H1 (cell line): ENCODE measurements at regions not wholly inside any gene's neighbourhood (a gene's known extent, or its start where the extent isn't known, plus 50 kb on each side); places are given as distances from the start of the nearest gene placed in this dataset.

Experiments used
- CTCF ChIA-PET: fragments of 300-600 bp; sonication (Branson Sonifier 250); formaldehyde crosslinking; loops from one replicate; lab custom pipeline; 2021; ENCODE audit not compliant: partially characterized antibody; lab: Charles Lee
- POLR2A ChIA-PET: fragments of 300-600 bp; sonication (Branson Sonifier 250); formaldehyde crosslinking; loops from one replicate; lab custom pipeline; 2021; ENCODE audit warnings: inconsistent platforms; ENCODE audit not compliant: partially characterized antibody; lab: Charles Lee
- DNase-seq, 2 experiments: peaks; one replicate each; pipeline versions ENCODE4 v3.0.0 to v3.0.0-alpha.2; 2010 to 2022; ENCODE audit warnings: low spot score in 2 of 2, low read depth in 1 of 2, mixed read lengths in 1 of 2
- FAIRE-seq: peaks from 2 replicates; lab custom pipeline; 2011; peaks lifted over from hg19 to GRCh38; lab: Jason Lieb, UNC
- H2AFZ ChIP-seq: 2 replicates; pipeline ENCODE4 v1.8.1; 2012; ENCODE audit warnings: low read length, inconsistent platforms
- H2AK5ac ChIP-seq: 2 replicates; pipeline ENCODE4 v1.6.1; 2013; ENCODE audit warnings: low read depth, low read length
- H2BK120ac ChIP-seq: replicated peaks from 2 replicates; pipeline ENCODE3; 2013; ENCODE audit warnings: low read depth, low read length, inconsistent platforms
- H2BK12ac ChIP-seq: 2 replicates; pipeline ENCODE4 v1.6.1; 2013; ENCODE audit warnings: low read depth, low read length
- H2BK15ac ChIP-seq: 2 replicates; pipeline ENCODE4 v1.6.1; 2013; ENCODE audit warnings: low read length
- H2BK20ac ChIP-seq: 2 replicates; pipeline ENCODE4 v1.6.1; 2013; ENCODE audit warnings: low read length
- H2BK5ac ChIP-seq: 2 replicates; pipeline ENCODE4 v1.6.1; 2013; ENCODE audit warnings: low read depth, low read length
- H3K14ac ChIP-seq: 2 replicates; pipeline ENCODE4 v1.6.1; 2013; ENCODE audit warnings: inconsistent platforms; ENCODE audit not compliant: insufficient read length
- H3K18ac ChIP-seq: 2 replicates; pipeline ENCODE4 v1.6.1; 2013; ENCODE audit warnings: low read length; ENCODE audit errors: extremely low read depth
- H3K23ac ChIP-seq: 2 replicates; pipeline ENCODE4 v1.6.1; 2013; ENCODE audit warnings: inconsistent platforms; ENCODE audit not compliant: insufficient read length
- H3K23me2 ChIP-seq: 2 replicates; pipeline ENCODE4 v1.6.1; 2013; ENCODE audit warnings: low read depth, low read length
- H3K27ac ChIP-seq: 2 replicates; pipeline ENCODE4 v1.6.1; 2011; ENCODE audit warnings: low read depth, low read length, inconsistent platforms
- H3K27me3 ChIP-seq, 4 experiments: replicated peaks in 1 of 4; 1 replicate in 1 of 4; 2 replicates in 3 of 4; pipeline versions ENCODE4 v1.6.1 to v1.8.1; 2011 to 2013; ENCODE audit warnings: low read length in 3 of 4, mild to moderate bottlenecking in 3 of 4, inconsistent platforms in 2 of 4, mixed read lengths in 2 of 4, moderate library complexity in 1 of 4; ENCODE audit not compliant: control insufficient read depth in 3 of 4, insufficient read depth in 3 of 4; ENCODE audit errors: extremely low read depth in 1 of 4
- H3K36me3 ChIP-seq, 4 experiments: 2 replicates each; pipeline versions ENCODE4 v1.6.1 to v1.8.1; 2011 to 2013; ENCODE audit warnings: mild to moderate bottlenecking in 4 of 4, low read length in 3 of 4, moderate library complexity in 2 of 4, control low read depth in 1 of 4, inconsistent platforms in 1 of 4; ENCODE audit not compliant: insufficient read depth in 4 of 4, control insufficient read depth in 2 of 4
- H3K4ac ChIP-seq: replicated peaks from 2 replicates; pipeline ENCODE3; 2013; ENCODE audit warnings: low read length, low read depth, mixed read lengths, inconsistent platforms; ENCODE audit not compliant: insufficient read length
- H3K4me1 ChIP-seq, 4 experiments: replicated peaks in 1 of 4; 1 replicate in 1 of 4; 2 replicates in 3 of 4; pipeline versions ENCODE4 v1.6.1 to v1.8.1; 2011 to 2013; ENCODE audit warnings: low read length in 3 of 4, inconsistent platforms in 2 of 4, mixed read lengths in 1 of 4; ENCODE audit not compliant: insufficient read depth in 4 of 4, control insufficient read depth in 3 of 4
- H3K4me2 ChIP-seq, 2 experiments: 2 replicates each; pipeline versions ENCODE4 v1.6.1 to v1.8.1; 2011 to 2013; ENCODE audit warnings: low read depth in 2 of 2, low read length in 2 of 2, control low read depth in 1 of 2, inconsistent platforms in 1 of 2, mild to moderate bottlenecking in 1 of 2; ENCODE audit not compliant: insufficient read depth in 1 of 2
- H3K4me3 ChIP-seq, 4 experiments: fragments of 200-600, 300-600 bp in 1 of 4; sonication (generic), shearing (Covaris generic), sonication (Bioruptor Twin) in 1 of 4; 2 replicates each; pipeline versions ENCODE4 v1.5.1 to v1.8.1; 2011 to 2016; ENCODE audit warnings: low read length in 4 of 4, low read depth in 3 of 4, control low read depth in 2 of 4, inconsistent platforms in 2 of 4, mild to moderate bottlenecking in 2 of 4, mixed read lengths in 1 of 4, moderate library complexity in 1 of 4; ENCODE audit not compliant: insufficient read depth in 2 of 4; ENCODE audit errors: extremely low read depth in 1 of 4
- H3K56ac ChIP-seq: replicated peaks from 2 replicates; pipeline ENCODE3; 2013; ENCODE audit warnings: low read depth, mild to moderate bottlenecking, mixed read lengths, low read length, inconsistent platforms; ENCODE audit not compliant: insufficient read length
- H3K79me1 ChIP-seq: 2 replicates; pipeline ENCODE4 v1.6.1; 2013; ENCODE audit warnings: low read depth, low read length, control low read depth
- H3K79me2 ChIP-seq, 2 experiments: 2 replicates each; pipeline versions ENCODE4 v1.6.1 to v1.8.1; 2012 to 2013; ENCODE audit warnings: low read length in 2 of 2, mild to moderate bottlenecking in 2 of 2, inconsistent platforms in 1 of 2; ENCODE audit not compliant: insufficient read depth in 2 of 2, control insufficient read depth in 1 of 2
- H3K9ac ChIP-seq, 4 experiments: replicated peaks in 1 of 4; 1 replicate in 1 of 4; 2 replicates in 3 of 4; pipeline versions ENCODE4 v1.6.1 to v1.8.1; 2011 to 2013; ENCODE audit warnings: low read depth in 3 of 4, low read length in 3 of 4, control low read depth in 2 of 4, mild to moderate bottlenecking in 2 of 4, moderate library complexity in 2 of 4, inconsistent platforms in 1 of 4; ENCODE audit errors: extremely low read depth in 1 of 4
- H3K9me3 ChIP-seq, 2 experiments: 2 replicates each; pipeline versions ENCODE4 v1.6.1 to v1.8.1; 2012 to 2013; ENCODE audit warnings: mild to moderate bottlenecking in 2 of 2, moderate library complexity in 2 of 2, control low read depth in 1 of 2, inconsistent platforms in 1 of 2, low read depth in 1 of 2, low read length in 1 of 2, mixed read lengths in 1 of 2; ENCODE audit not compliant: insufficient read depth in 2 of 2
- H4K20me1 ChIP-seq, 2 experiments: replicated peaks in 1 of 2; 2 replicates each; pipeline versions ENCODE3 to v1.8.1; 2011 to 2013; ENCODE audit warnings: inconsistent platforms in 2 of 2, low read length in 2 of 2, mild to moderate bottlenecking in 1 of 2; ENCODE audit not compliant: insufficient read depth in 2 of 2, control insufficient read depth in 1 of 2
- H4K5ac ChIP-seq: 2 replicates; pipeline ENCODE4 v1.6.1; 2013; ENCODE audit warnings: low read length, low read depth, mixed read lengths, inconsistent platforms; ENCODE audit not compliant: insufficient read length
- H4K8ac ChIP-seq: 2 replicates; pipeline ENCODE4 v1.8.0; 2013; ENCODE audit warnings: mild to moderate bottlenecking, moderate library complexity, low read length, inconsistent platforms; ENCODE audit not compliant: insufficient read depth; ENCODE audit errors: extremely low read depth
- H4K91ac ChIP-seq: replicated peaks from 2 replicates; pipeline ENCODE3; 2013; ENCODE audit warnings: low read length, mixed read lengths, inconsistent platforms; ENCODE audit not compliant: insufficient read length
- BACH1 ChIP-seq: IDR thresholded peaks from 2 replicates; pipeline ENCODE4 v1.6.1; 2012; ENCODE audit warnings: low read length, improper control_type of control experiment
- KDM4A ChIP-seq: IDR thresholded peaks from one replicate; pipeline ENCODE4 v1.7.1; 2012; ENCODE audit warnings: low read depth, mild to moderate bottlenecking, moderate library complexity, low read length, inconsistent platforms; ENCODE audit not compliant: severe bottlenecking
- KDM5A ChIP-seq: fragments of 200-600 bp; IDR thresholded peaks from 2 replicates; pipeline ENCODE4 v1.7.1; 2012; ENCODE audit warnings: mild to moderate bottlenecking, low read length, inconsistent platforms, mixed read lengths
- RAD21 ChIP-seq, 2 experiments: IDR thresholded peaks in 1 of 2; conservative IDR thresholded peaks in 1 of 2; 2 replicates each; pipeline ENCODE4 v1.6.1; 2011; ENCODE audit warnings: low read depth in 2 of 2, low read length in 2 of 2, improper control_type of control experiment in 1 of 2, inconsistent platforms in 1 of 2, mild to moderate bottlenecking in 1 of 2, moderate library complexity in 1 of 2
- RBBP5 ChIP-seq: IDR thresholded peaks from 2 replicates; pipeline ENCODE4 v1.7.1; 2012; ENCODE audit warnings: low read depth, mild to moderate bottlenecking, inconsistent platforms, low read length, moderate library complexity, borderline replicate concordance
- SIRT6 ChIP-seq: IDR thresholded peaks from one replicate; pipeline ENCODE4 v1.7.1; 2012; ENCODE audit warnings: low read length, inconsistent platforms
- SP4 ChIP-seq: IDR thresholded peaks from 2 replicates; pipeline ENCODE4 v1.6.1; 2012; ENCODE audit warnings: low read length, inconsistent platforms
- YY1 ChIP-seq: IDR thresholded peaks from 2 replicates; pipeline ENCODE4 v1.6.1; 2011; ENCODE audit warnings: low read depth, mild to moderate bottlenecking, low read length
- WGBS, 2 experiments: shearing (Covaris generic) in 1 of 2; methylation state at CpG; one replicate each; pipeline versions ENCODE4 v1.1.6 to v1.1.7; 2013 to 2015; ENCODE audit warnings: low lambda C conversion rate in 2 of 2, mixed read lengths in 2 of 2, inconsistent platforms in 1 of 2, low coverage in 1 of 2, missing lambda C conversion rate in 1 of 2; ENCODE audit not compliant: insufficient replicate concordance in 2 of 2, insufficient coverage in 1 of 2, insufficient read length in 1 of 2; ENCODE audit errors: extremely low coverage in 1 of 2, missing lambda C conversion rate in 1 of 2; 5-methylcytosine and 5-hydroxymethylcytosine counted together

DNA sequence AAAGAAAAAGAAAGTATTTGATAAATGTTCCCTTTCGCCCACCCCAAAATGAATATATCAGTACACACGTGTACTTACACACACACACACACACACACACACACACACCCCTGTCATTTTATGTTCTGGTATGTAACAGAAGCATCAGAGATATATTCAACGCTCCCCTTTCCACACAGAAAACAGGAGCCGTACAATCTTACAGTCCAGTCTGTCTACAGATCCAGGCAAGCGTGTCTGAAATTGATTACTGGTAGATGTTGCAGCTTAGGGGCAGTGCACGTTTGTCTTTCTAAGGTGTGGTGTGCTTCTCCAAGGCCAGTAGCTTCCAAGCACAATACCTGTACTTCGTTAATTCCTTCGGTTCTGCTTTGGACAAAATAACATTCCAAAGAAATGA lies 143.7 kb upstream of the RNF32 start:
- no peak overlapping the region for H3K4me2 ChIP-seq
- no peak overlapping the region for H4K8ac ChIP-seq
- no peak overlapping the region for H3K18ac ChIP-seq
- no peak overlapping the region for H2BK5ac ChIP-seq
- H3K36me3 ChIP-seq: no peaks in the 10 kb centered on the region
- no peak overlapping the region for H2BK120ac ChIP-seq
- peaks cover 0 to 9% of the 10 kb centered on the region in 2 experiments for H4K20me1 ChIP-seq
- ChIA-PET POLR2A (no interaction called here), CTCF (interaction anchor here (0.5 to 1.3 kb wide), 3 partner anchors 9 to 558 kb away, joined by 3 to 5 read pairs (median 3); no protein-coding TSS in a partner anchor)
- 93% methylated on average over 7 of the region's 8 CpGs; no CpG with 5 or more reads in 1 of the 2 experiments for WGBS, 2 experiments
- no peak for DNase-seq
- no peaks in the 10 kb centered on the region for H3K27me3 ChIP-seq
- no peak overlapping the region for H3K14ac ChIP-seq
- H2BK12ac ChIP-seq: no peak overlapping the region
- H3K9ac ChIP-seq: no peak overlapping the region
- H3K79me1 ChIP-seq: no peaks in the 10 kb centered on the region
- no peak overlapping the region for H4K5ac ChIP-seq
- H3K4me1 ChIP-seq: no peaks in the 10 kb centered on the region
- no peak for TF ChIP-seq RBBP5
- TF ChIP-seq KDM5A: no peak
- TF ChIP-seq SP4: no peak
- no peak for TF ChIP-seq SIRT6
- no peak for TF ChIP-seq KDM4A
- no peak for TF ChIP-seq RAD21 (IDR thresholded peaks at IDR 0.05 in 1 of 2, conservative IDR thresholded peaks at IDR 0.05 in 1 of 2; ENCODE audit: low read depth in 2 of 2, low read length in 2 of 2)
- TF ChIP-seq YY1: no peak
- TF ChIP-seq BACH1: no peak
- H4K91ac ChIP-seq: no peak overlapping the region
- H3K23ac ChIP-seq: no peak overlapping the region
- no peaks in the 10 kb centered on the region for H3K9me3 ChIP-seq
- H3K23me2 ChIP-seq: peaks cover 14% of the 10 kb centered on the region; the same call in 1 of the 2 replicates
- no peak overlapping the region for H3K4ac ChIP-seq
- H2BK15ac ChIP-seq: no peak overlapping the region
- FAIRE-seq: no peak
- no peak overlapping the region for H2BK20ac ChIP-seq
- H3K4me3 ChIP-seq: no peak overlapping the region
- H2AK5ac ChIP-seq: no peak overlapping the region
- H3K27ac ChIP-seq: no peak overlapping the region
- H3K79me2 ChIP-seq: no peaks in the 10 kb centered on the region
- no peak overlapping the region for H3K56ac ChIP-seq
- no peak overlapping the region for H2AFZ ChIP-seq
